GM12878 (cell line): ENCODE measurements at regions not wholly inside any gene's neighbourhood (a gene's known extent, or its start where the extent isn't known, plus 50 kb on each side); places are given as distances from the start of the nearest gene placed in this dataset.

ENCODE experiments used
- ATF2 ChIP-seq: IDR thresholded peaks from 2 replicates; pipeline ENCODE4 v1.6.1; 2012; ENCODE audit warnings: low read length, inconsistent platforms
- ATF3 ChIP-seq: IDR thresholded peaks from 2 replicates; pipeline ENCODE4 v1.6.1; 2011; ENCODE audit warnings: low read depth, mild to moderate bottlenecking, low read length, moderate library complexity, borderline replicate concordance; ENCODE audit errors: extremely low read depth
- CEBPZ ChIP-seq: fragments of 150-350 bp; IDR thresholded peaks from 2 replicates; pipeline ENCODE4 v1.6.1; 2016; ENCODE audit warnings: low read depth, low read length
- CTCF ChIP-seq, 3 experiments: IDR thresholded peaks in 2 of 3; conservative IDR thresholded peaks in 1 of 3; 2 replicates each; pipeline ENCODE4 v1.5.1; 2011; ENCODE audit warnings: low read depth in 3 of 3, low read length in 3 of 3, mild to moderate bottlenecking in 3 of 3, control low read depth in 2 of 3, moderate library complexity in 2 of 3, inconsistent platforms in 1 of 3, mixed read lengths in 1 of 3; ENCODE audit not compliant: control insufficient read depth in 2 of 3, insufficient read depth in 1 of 3; ENCODE audit errors: extremely low read depth in 1 of 3
- EGR1 ChIP-seq, 2 experiments: IDR thresholded peaks; 1 replicate in 1 of 2; 2 replicates in 1 of 2; pipeline ENCODE4 v1.6.1; 2011 to 2012; ENCODE audit warnings: low read depth in 2 of 2, low read length in 2 of 2, borderline replicate concordance in 1 of 2, mild to moderate bottlenecking in 1 of 2, moderate library complexity in 1 of 2
- EZH2 ChIP-seq: IDR thresholded peaks from 2 replicates; pipeline ENCODE4 v1.6.1; 2012; ENCODE audit warnings: low read depth, mild to moderate bottlenecking, control low read depth, inconsistent platforms, low read length, borderline replicate concordance; ENCODE audit not compliant: control insufficient read depth
- PML ChIP-seq: IDR thresholded peaks from 2 replicates; pipeline ENCODE4 v1.6.1; 2012; ENCODE audit warnings: low read length, inconsistent platforms
- POLR2A ChIP-seq: IDR thresholded peaks from 2 replicates; pipeline ENCODE4 v1.6.1; 2011; ENCODE audit warnings: low read depth, mild to moderate bottlenecking, low read length
- POLR2AphosphoS5 ChIP-seq: IDR thresholded peaks from 2 replicates; pipeline ENCODE4 v1.6.1; 2011; ENCODE audit warnings: mild to moderate bottlenecking, low read length, inconsistent platforms
- POU2F2 ChIP-seq: IDR thresholded peaks from 3 replicates; pipeline ENCODE4 v1.6.1; 2011; ENCODE audit warnings: low read depth, mild to moderate bottlenecking, low read length, borderline replicate concordance
- RAD21 ChIP-seq: IDR thresholded peaks from 2 replicates; pipeline ENCODE4 v1.6.1; 2011; ENCODE audit warnings: mild to moderate bottlenecking, low read depth, low read length, moderate library complexity; ENCODE audit not compliant: insufficient read depth
- SUZ12 ChIP-seq: fragments of 200-600 bp; sonication (generic); IDR thresholded peaks from one replicate; pipeline ENCODE4 v1.6.1; 2018; ENCODE audit warnings: antibody characterized with exemption, mild to moderate bottlenecking; ENCODE audit not compliant: unreplicated experiment
- USF1 ChIP-seq: IDR thresholded peaks from 2 replicates; pipeline ENCODE4 v1.6.1; 2011; ENCODE audit warnings: borderline replicate concordance, low read depth, mild to moderate bottlenecking, moderate library complexity, mixed read lengths, low read length; ENCODE audit not compliant: insufficient read depth; ENCODE audit errors: extremely low read length

GRCh38 chr7:69412331-69413146, 185.7 kb upstream of the AUTS2 start:
- TF ChIP-seq RAD21 = no peak
- TF ChIP-seq SUZ12 = no peak
- no peak for TF ChIP-seq CTCF (IDR thresholded peaks at IDR 0.05 in 2 of 3, conservative IDR thresholded peaks at IDR 0.05 in 1 of 3; ENCODE audit: control insufficient read depth in 2 of 3, extremely low read depth in 1 of 3, insufficient read depth in 1 of 3, low read depth in 3 of 3, low read length in 3 of 3)
- peak; percentile 15 for TF ChIP-seq USF1
- TF ChIP-seq POLR2A = no peak
- no peak for TF ChIP-seq PML
- TF ChIP-seq ATF3 = no peak
- peak; percentile 25; the same call in 1 of the 2 replicates for TF ChIP-seq ATF2
- TF ChIP-seq POU2F2 = no peak
- TF ChIP-seq POLR2AphosphoS5 = no peak
- TF ChIP-seq EGR1 (IDR thresholded peaks at IDR 0.05; ENCODE audit: borderline replicate concordance in 1 of 2, low read depth in 2 of 2, low read length in 2 of 2) = no peak
- no peak for TF ChIP-seq EZH2
- no peak for TF ChIP-seq CEBPZ
